GM12875 (cell line): ENCODE measurements at regions not wholly inside any gene's neighbourhood (a gene's known extent, or its start where the extent isn't known, plus 50 kb on each side); places are given as distances from the start of the nearest gene placed in this dataset.

Source experiments
- H3K4me3 ChIP-seq: one replicate; pipeline ENCODE4 v1.5.1; 2011; ENCODE audit warnings: low read depth, low read length, control low read depth
- CTCF ChIP-seq: IDR thresholded peaks from 2 replicates; pipeline ENCODE4 v1.5.1; 2011; ENCODE audit warnings: low read depth, mild to moderate bottlenecking, control low read depth, inconsistent platforms, low read length, moderate library complexity, borderline replicate concordance; ENCODE audit not compliant: insufficient read depth

GRCh38 chr1:166368030-166368429 lies 201.2 kb upstream of the FAM78B start:
- TF ChIP-seq CTCF = no peak
- no peak overlapping the region for H3K4me3 ChIP-seq

- no peak for TF ChIP-seq CTCF
- H3K4me3 ChIP-seq = no peak overlapping the region
Measured at GRCh38 chr1:166377896-166378295, 211.1 kb upstream of the FAM78B start.

GRCh38 chr1:166378805-166379204 lies 212.0 kb upstream of the FAM78B start:
- no peak for TF ChIP-seq CTCF
- H3K4me3 ChIP-seq = no peak overlapping the region

- no peak overlapping the region for H3K4me3 ChIP-seq
- no peak for TF ChIP-seq CTCF
Measured at GRCh38 chr1:166379447-166379846, 212.6 kb upstream of the FAM78B start.

- TF ChIP-seq CTCF = no peak
- no peak overlapping the region for H3K4me3 ChIP-seq
Measured at GRCh38 chr1:166383137-166383536, 216.3 kb upstream of the FAM78B start.

GRCh38 chr1:166383635-166384346 lies 217.0 kb upstream of the FAM78B start:
- TF ChIP-seq CTCF = no peak
- H3K4me3 ChIP-seq = no peak overlapping the region

GRCh38 chr1:166384948-166385347 lies 218.1 kb upstream of the FAM78B start:
- H3K4me3 ChIP-seq = no peak overlapping the region
- TF ChIP-seq CTCF = no peak
